HAP-1 (cell line): ENCODE measurements at regions not wholly inside any gene's neighbourhood (a gene's known extent, or its start where the extent isn't known, plus 50 kb on each side); places are given as distances from the start of the nearest gene placed in this dataset.

Experiments used
- DNase-seq, 2 experiments: peaks; one replicate each; pipeline ENCODE4 v3.0.0-alpha.2; 2016 to 2020; ENCODE audit warnings: low spot score in 2 of 2
- H3K27me3 ChIP-seq: fragments of 250-450 bp; sonication (Bioruptor Pico); 2 replicates; pipeline ENCODE4 v1.5.1; 2020; ENCODE audit warnings: low read depth, mild to moderate bottlenecking, moderate library complexity
- H3K36me3 ChIP-seq: fragments of 250-450 bp; sonication (Bioruptor Pico); replicated peaks from 2 replicates; pipeline ENCODE4 v1.5.1; 2020; ENCODE audit warnings: mild to moderate bottlenecking
- H3K4me1 ChIP-seq: fragments of 250-450 bp; sonication (Bioruptor Pico); 2 replicates; pipeline ENCODE4 v1.5.1; 2020; ENCODE audit warnings: mild to moderate bottlenecking
- H3K4me3 ChIP-seq: fragments of 250-450 bp; sonication (Bioruptor Pico); 2 replicates; pipeline ENCODE4 v1.5.1; 2020; ENCODE audit warnings: mild to moderate bottlenecking, moderate library complexity
- H3K9me3 ChIP-seq: fragments of 250-450 bp; sonication (Bioruptor Pico); 2 replicates; pipeline ENCODE4 v1.5.1; 2020; ENCODE audit warnings: mild to moderate bottlenecking, moderate library complexity
- in situ Hi-C: fragments of 300-500 bp; cut with MboI; formaldehyde crosslinking; loops from 3 replicates; pipeline ENCODE4 v1.14.3; 2020; ENCODE audit warnings: low sequenced_read_pairs, inconsistent platforms, mixed read lengths

DNA sequence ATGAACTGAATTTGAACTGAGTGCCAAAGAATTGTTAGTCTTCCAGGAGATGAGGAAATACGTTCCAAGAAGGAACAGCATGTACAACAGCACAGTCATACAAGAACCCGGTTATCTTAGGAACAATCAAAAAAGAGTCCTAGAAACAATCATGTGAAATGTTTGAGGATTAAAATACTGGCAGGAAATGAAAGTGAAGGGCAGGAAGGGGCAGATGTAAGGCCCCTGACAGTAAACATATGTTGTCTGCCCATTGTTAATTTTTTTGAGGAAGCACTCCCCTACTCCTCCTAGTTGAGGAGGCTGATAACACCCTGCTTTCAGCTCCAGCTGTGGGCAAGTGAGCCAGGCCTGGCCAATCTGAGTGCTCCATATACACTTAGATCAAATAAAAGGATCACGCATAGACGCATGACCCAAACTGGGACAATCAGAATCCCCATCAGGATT is 220.9 kb downstream of the HACE1 start:
- Histone ChIP-seq H3K27me3 (no peaks in the 10 kb centered on the region), H3K9me3 (no peaks in the 10 kb centered on the region), H3K4me3 (no peak overlapping the region), H3K4me1 (no peaks in the 10 kb centered on the region; the same call in 1 of the 2 replicates), H3K36me3 (no peaks in the 10 kb centered on the region)
- in situ Hi-C loops: no loop called here
- DNase-seq: no peak

- no peaks in the 10 kb centered on the region for H3K9me3 ChIP-seq
- no peak overlapping the region for H3K4me3 ChIP-seq
- peaks cover 11% of the 10 kb centered on the region for H3K4me1 ChIP-seq
- no peaks in the 10 kb centered on the region for H3K36me3 ChIP-seq
- in situ Hi-C loops: no loop called here
- no peak for DNase-seq
- no peaks in the 10 kb centered on the region for H3K27me3 ChIP-seq
These were observed 226.6 kb downstream of the HACE1 start for GRCh38 chr6:104633125-104633524.

GRCh38 chr6:104632588-104632987 is 227.1 kb downstream of the HACE1 start:
- Histone ChIP-seq H3K36me3 (no peaks in the 10 kb centered on the region), H3K4me3 (no peak overlapping the region), H3K4me1 (peaks cover 11% of the 10 kb centered on the region), H3K9me3 (no peaks in the 10 kb centered on the region), H3K27me3 (no peaks in the 10 kb centered on the region)
- in situ Hi-C loops: no loop called here
- no peak for DNase-seq

DNA sequence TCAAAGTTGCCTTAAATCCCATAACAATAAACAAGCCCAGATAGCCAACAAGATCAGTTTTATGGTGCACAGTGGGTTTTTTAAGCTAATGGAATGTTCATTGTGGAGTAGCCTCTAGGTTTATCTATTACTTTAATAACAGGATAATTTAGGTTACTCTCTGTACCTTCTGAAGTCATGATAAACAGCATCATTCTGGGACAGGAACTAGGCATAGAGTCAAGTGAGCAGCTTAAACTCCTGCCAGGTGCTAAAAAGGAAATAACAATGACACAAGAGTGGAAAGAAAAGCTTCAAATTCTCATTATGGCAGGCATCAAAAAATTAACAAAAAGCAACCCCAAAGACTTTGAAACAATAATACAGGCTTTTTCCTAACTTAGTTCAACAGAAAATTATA is 228.8 kb downstream of the HACE1 start:
- in situ Hi-C loops: no loop called here
- H3K9me3 ChIP-seq: no peaks in the 10 kb centered on the region
- H3K27me3 ChIP-seq: no peaks in the 10 kb centered on the region
- peaks cover 11% of the 10 kb centered on the region for H3K4me1 ChIP-seq
- no peak overlapping the region for H3K4me3 ChIP-seq
- H3K36me3 ChIP-seq: no peaks in the 10 kb centered on the region
- DNase-seq: no peak

GRCh38 chr6:104630522-104630921 is 229.2 kb downstream of the HACE1 start:
- no peaks in the 10 kb centered on the region for H3K9me3 ChIP-seq
- no peak overlapping the region for H3K4me3 ChIP-seq
- no peaks in the 10 kb centered on the region for H3K36me3 ChIP-seq
- no peaks in the 10 kb centered on the region for H3K27me3 ChIP-seq
- peak in 1 of 2 experiments; percentile 72 for DNase-seq
- H3K4me1 ChIP-seq: peaks cover 11% of the 10 kb centered on the region
- in situ Hi-C loops: no loop called here

GRCh38 chr6:104629826-104630225 is 229.9 kb downstream of the HACE1 start:
- in situ Hi-C loops: no loop called here
- no peaks in the 10 kb centered on the region for H3K36me3 ChIP-seq
- no peak overlapping the region for H3K4me3 ChIP-seq
- DNase-seq: no peak
- no peaks in the 10 kb centered on the region for H3K9me3 ChIP-seq
- H3K4me1 ChIP-seq: peaks cover 11% of the 10 kb centered on the region
- no peaks in the 10 kb centered on the region for H3K27me3 ChIP-seq

- peaks cover 13% of the 10 kb centered on the region for H3K4me1 ChIP-seq
- H3K9me3 ChIP-seq: no peaks in the 10 kb centered on the region
- H3K27me3 ChIP-seq: no peaks in the 10 kb centered on the region
- in situ Hi-C loops: no loop called here
- H3K4me3 ChIP-seq: no peak overlapping the region
- no peak for DNase-seq
- no peaks in the 10 kb centered on the region for H3K36me3 ChIP-seq
These were observed 234.2 kb downstream of the HACE1 start for GRCh38 chr6:104625536-104625935.

GRCh38 chr6:104623052-104623690 is 236.5 kb downstream of the HACE1 start:
- in situ Hi-C loops: no loop called here
- Histone ChIP-seq H3K36me3 (no peaks in the 10 kb centered on the region), H3K9me3 (no peaks in the 10 kb centered on the region), H3K4me1 (peaks cover 15% of the 10 kb centered on the region), H3K4me3 (no peak overlapping the region), H3K27me3 (no peaks in the 10 kb centered on the region)
- peak; percentile 21 to 63 for DNase-seq

DNA sequence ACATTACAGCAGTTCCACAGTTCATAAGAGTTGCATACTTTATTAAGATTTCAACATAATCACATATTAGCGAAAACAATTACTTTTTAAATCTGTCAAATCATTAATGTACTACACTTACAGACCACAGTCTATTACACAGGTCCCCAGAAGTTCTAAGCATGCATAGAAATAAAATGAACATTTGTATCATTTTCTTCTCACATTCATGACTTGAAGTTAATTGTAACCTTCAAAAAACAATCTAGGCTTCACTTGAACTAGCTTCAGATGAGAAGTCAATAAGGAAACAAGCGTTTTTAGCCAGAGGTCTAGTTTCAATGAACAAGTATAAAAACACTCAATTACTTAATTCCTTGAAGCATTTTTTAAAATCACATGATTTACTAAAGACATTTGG is 238.3 kb downstream of the HACE1 start:
- no peaks in the 10 kb centered on the region for H3K9me3 ChIP-seq
- in situ Hi-C loops: no loop called here
- no peaks in the 10 kb centered on the region for H3K36me3 ChIP-seq
- H3K27me3 ChIP-seq: no peaks in the 10 kb centered on the region
- H3K4me3 ChIP-seq: no peak overlapping the region
- peaks cover 15% of the 10 kb centered on the region for H3K4me1 ChIP-seq
- no peak for DNase-seq

GRCh38 chr6:104617591-104617990 is 242.1 kb downstream of the HACE1 start:
- Histone ChIP-seq H3K4me1 (peaks cover 14% of the 10 kb centered on the region), H3K9me3 (no peaks in the 10 kb centered on the region), H3K4me3 (no peak overlapping the region), H3K36me3 (no peaks in the 10 kb centered on the region), H3K27me3 (no peaks in the 10 kb centered on the region)
- DNase-seq: no peak
- in situ Hi-C loops: no loop called here

- Histone ChIP-seq H3K27me3 (no peaks in the 10 kb centered on the region), H3K36me3 (no peaks in the 10 kb centered on the region), H3K4me3 (no peak overlapping the region), H3K9me3 (no peaks in the 10 kb centered on the region), H3K4me1 (peaks cover 8% of the 10 kb centered on the region)
- in situ Hi-C loops: no loop called here
- DNase-seq: no peak
These were observed 245.3 kb downstream of the HACE1 start for GRCh38 chr6:104614394-104614793.

- DNase-seq: peak; percentile 44 to 81
- Histone ChIP-seq H3K36me3 (no peaks in the 10 kb centered on the region), H3K4me1 (peaks cover 8% of the 10 kb centered on the region), H3K9me3 (no peaks in the 10 kb centered on the region), H3K27me3 (no peaks in the 10 kb centered on the region), H3K4me3 (no peak overlapping the region)
- in situ Hi-C loops: no loop called here
These were observed 246.2 kb downstream of the HACE1 start for GRCh38 chr6:104613416-104614001.

DNA sequence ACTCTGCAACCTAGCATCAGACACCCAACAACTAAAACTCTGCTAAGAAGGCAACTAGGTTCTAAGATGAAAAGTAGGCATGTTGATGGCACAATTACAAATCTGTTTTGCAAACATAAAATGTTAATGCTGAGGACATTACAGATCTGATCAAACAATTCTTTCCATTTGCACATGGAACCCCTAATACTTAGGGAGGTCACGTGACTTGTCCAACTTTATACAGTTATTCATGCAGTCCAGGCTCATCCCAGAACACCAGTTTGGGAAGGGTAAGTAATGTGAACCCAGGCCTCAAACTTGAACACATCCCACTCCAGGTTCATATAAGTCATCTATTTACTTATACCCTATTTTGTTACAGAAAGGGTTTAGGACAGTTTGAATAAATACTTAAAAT is 247.2 kb downstream of the HACE1 start:
- DNase-seq: no peak
- H3K4me3 ChIP-seq: no peak overlapping the region

GRCh38 chr6:104608101-104608500 is 251.6 kb downstream of the HACE1 start:
- no peaks in the 10 kb centered on the region for H3K36me3 ChIP-seq
- no peak overlapping the region for H3K4me3 ChIP-seq
- H3K4me1 ChIP-seq: peaks cover 1% of the 10 kb centered on the region
- H3K27me3 ChIP-seq: no peaks in the 10 kb centered on the region
- H3K9me3 ChIP-seq: no peaks in the 10 kb centered on the region
- no peak for DNase-seq
- in situ Hi-C loops: no loop called here

More for the DNA sequence above, 247.2 kb downstream of the HACE1 start:
- no peaks in the 10 kb centered on the region for H3K27me3 ChIP-seq
- H3K9me3 ChIP-seq: no peaks in the 10 kb centered on the region
- in situ Hi-C loops: no loop called here
- no peaks in the 10 kb centered on the region for H3K36me3 ChIP-seq
- H3K4me1 ChIP-seq: peaks cover 8% of the 10 kb centered on the region

DNA sequence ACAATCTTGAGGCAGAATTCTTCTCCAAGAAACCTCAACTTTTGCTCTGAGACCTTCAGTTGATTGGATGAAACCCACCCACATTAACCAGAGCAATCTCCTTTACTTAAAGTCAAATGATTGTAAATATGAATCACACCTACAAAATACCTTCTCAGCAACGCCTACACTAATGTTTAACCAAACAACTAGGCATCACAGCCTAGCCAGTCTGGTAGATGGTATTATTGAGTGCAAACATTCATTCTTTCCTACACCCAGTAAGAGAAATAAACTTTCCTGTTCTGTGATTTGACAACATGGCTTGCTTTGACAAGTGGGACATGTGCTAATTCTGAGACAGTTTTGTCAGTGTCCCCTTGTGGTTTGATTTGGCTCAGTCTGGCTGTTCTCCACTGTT is 252.2 kb downstream of the HACE1 start:
- in situ Hi-C loops: no loop called here
- Histone ChIP-seq H3K36me3 (no peaks in the 10 kb centered on the region), H3K9me3 (no peaks in the 10 kb centered on the region), H3K4me3 (no peak overlapping the region), H3K4me1 (no peaks in the 10 kb centered on the region), H3K27me3 (no peaks in the 10 kb centered on the region)
- DNase-seq: no peak
